Panc1 (cell line): ENCODE measurements at regions not wholly inside any gene's neighbourhood (a gene's known extent, or its start where the extent isn't known, plus 50 kb on each side); places are given as distances from the start of the nearest gene placed in this dataset.

ENCODE experiments used
- POLR2AphosphoS5 ChIP-seq: IDR thresholded peaks from 2 replicates; pipeline ENCODE4 v1.6.1; 2012; ENCODE audit warnings: mild to moderate bottlenecking, low read depth, low read length, moderate library complexity
- SIN3A ChIP-seq: IDR thresholded peaks from 2 replicates; pipeline ENCODE4 v1.6.1; 2012; ENCODE audit warnings: low read depth, mild to moderate bottlenecking, low read length, moderate library complexity, borderline replicate concordance; ENCODE audit not compliant: insufficient read depth
- TF ChIP-seq, protein P1 (sequence below), 2 experiments: IDR thresholded peaks; 2 replicates each; pipeline ENCODE4 v1.6.1; 2011 to 2012; ENCODE audit warnings: low read depth in 2 of 2, control low read depth in 1 of 2, low read length in 1 of 2, mild to moderate bottlenecking in 1 of 2, moderate library complexity in 1 of 2; ENCODE audit not compliant: insufficient read depth in 1 of 2
- TF ChIP-seq, protein P2 (sequence below): fragments of 450-650 bp; IDR thresholded peaks from 2 replicates; pipeline ENCODE4 v1.5.1; 2017; ENCODE audit warnings: mild to moderate bottlenecking

DNA sequence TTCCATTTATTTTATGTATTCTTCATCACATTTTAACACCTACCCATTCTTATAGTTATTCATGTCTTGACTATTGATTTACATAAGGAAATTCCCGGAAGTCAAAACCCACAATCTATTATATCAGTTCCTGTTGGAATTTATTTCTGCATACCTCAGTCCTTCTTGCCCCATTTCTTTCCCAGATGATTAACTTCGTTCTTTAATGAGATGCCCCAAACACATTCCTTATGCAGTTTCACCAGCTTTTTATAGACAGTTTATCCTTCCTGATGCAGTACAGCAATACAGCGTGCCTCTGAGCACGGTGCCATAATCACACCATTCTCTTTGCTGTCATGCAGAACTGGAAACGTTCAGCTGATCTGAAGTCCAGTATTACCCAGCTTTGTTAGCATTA is 175.8 kb upstream of the NANOGP8 start:
- TF ChIP-seq, protein P1, sequence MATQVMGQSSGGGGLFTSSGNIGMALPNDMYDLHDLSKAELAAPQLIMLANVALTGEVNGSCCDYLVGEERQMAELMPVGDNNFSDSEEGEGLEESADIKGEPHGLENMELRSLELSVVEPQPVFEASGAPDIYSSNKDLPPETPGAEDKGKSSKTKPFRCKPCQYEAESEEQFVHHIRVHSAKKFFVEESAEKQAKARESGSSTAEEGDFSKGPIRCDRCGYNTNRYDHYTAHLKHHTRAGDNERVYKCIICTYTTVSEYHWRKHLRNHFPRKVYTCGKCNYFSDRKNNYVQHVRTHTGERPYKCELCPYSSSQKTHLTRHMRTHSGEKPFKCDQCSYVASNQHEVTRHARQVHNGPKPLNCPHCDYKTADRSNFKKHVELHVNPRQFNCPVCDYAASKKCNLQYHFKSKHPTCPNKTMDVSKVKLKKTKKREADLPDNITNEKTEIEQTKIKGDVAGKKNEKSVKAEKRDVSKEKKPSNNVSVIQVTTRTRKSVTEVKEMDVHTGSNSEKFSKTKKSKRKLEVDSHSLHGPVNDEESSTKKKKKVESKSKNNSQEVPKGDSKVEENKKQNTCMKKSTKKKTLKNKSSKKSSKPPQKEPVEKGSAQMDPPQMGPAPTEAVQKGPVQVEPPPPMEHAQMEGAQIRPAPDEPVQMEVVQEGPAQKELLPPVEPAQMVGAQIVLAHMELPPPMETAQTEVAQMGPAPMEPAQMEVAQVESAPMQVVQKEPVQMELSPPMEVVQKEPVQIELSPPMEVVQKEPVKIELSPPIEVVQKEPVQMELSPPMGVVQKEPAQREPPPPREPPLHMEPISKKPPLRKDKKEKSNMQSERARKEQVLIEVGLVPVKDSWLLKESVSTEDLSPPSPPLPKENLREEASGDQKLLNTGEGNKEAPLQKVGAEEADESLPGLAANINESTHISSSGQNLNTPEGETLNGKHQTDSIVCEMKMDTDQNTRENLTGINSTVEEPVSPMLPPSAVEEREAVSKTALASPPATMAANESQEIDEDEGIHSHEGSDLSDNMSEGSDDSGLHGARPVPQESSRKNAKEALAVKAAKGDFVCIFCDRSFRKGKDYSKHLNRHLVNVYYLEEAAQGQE (IDR thresholded peaks at IDR 0.05; ENCODE audit: insufficient read depth in 1 of 2, low read depth in 2 of 2, low read length in 1 of 2): no peak
- TF ChIP-seq, protein P2, sequence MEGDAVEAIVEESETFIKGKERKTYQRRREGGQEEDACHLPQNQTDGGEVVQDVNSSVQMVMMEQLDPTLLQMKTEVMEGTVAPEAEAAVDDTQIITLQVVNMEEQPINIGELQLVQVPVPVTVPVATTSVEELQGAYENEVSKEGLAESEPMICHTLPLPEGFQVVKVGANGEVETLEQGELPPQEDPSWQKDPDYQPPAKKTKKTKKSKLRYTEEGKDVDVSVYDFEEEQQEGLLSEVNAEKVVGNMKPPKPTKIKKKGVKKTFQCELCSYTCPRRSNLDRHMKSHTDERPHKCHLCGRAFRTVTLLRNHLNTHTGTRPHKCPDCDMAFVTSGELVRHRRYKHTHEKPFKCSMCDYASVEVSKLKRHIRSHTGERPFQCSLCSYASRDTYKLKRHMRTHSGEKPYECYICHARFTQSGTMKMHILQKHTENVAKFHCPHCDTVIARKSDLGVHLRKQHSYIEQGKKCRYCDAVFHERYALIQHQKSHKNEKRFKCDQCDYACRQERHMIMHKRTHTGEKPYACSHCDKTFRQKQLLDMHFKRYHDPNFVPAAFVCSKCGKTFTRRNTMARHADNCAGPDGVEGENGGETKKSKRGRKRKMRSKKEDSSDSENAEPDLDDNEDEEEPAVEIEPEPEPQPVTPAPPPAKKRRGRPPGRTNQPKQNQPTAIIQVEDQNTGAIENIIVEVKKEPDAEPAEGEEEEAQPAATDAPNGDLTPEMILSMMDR: no peak
- TF ChIP-seq POLR2AphosphoS5 (no peak), SIN3A (no peak)
